ENCODE measurements at regions not wholly inside any gene's neighbourhood (a gene's known extent, or its start where the extent isn't known, plus 50 kb on each side); places are given as distances from the start of the nearest gene placed in this dataset.

DNA sequence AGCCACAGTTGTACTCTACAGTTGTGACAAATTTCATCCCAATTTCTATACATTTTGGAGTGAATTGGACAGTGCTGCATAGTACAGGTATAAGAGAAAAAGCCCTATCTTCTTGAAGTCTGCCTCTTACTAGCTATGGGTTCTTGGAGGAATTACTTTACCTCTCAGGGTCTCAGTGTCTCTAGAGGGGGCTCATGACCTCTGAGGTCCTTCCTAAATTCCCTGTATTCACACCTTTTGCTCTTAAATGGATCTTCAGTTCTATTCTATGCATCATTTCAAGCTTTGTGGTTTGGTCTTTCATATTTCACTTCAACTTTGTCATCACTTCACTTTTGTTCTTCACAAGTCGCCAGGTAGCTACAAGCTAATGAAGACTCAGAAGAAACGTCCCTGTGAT is 71.2 kb upstream of the ERCC4 start:
- TF ChIP-seq POLR2A (IDR thresholded peaks at IDR 0.05) (no peak), POLR2AphosphoS5 (IDR thresholded peaks at IDR 0.05) (no peak)
- TF ChIP-seq, protein P1, sequence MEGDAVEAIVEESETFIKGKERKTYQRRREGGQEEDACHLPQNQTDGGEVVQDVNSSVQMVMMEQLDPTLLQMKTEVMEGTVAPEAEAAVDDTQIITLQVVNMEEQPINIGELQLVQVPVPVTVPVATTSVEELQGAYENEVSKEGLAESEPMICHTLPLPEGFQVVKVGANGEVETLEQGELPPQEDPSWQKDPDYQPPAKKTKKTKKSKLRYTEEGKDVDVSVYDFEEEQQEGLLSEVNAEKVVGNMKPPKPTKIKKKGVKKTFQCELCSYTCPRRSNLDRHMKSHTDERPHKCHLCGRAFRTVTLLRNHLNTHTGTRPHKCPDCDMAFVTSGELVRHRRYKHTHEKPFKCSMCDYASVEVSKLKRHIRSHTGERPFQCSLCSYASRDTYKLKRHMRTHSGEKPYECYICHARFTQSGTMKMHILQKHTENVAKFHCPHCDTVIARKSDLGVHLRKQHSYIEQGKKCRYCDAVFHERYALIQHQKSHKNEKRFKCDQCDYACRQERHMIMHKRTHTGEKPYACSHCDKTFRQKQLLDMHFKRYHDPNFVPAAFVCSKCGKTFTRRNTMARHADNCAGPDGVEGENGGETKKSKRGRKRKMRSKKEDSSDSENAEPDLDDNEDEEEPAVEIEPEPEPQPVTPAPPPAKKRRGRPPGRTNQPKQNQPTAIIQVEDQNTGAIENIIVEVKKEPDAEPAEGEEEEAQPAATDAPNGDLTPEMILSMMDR (IDR thresholded peaks at IDR 0.05) = no peak
